Motor neuron (in vitro differentiated cells): ENCODE measurements at regions not wholly inside any gene's neighbourhood (a gene's known extent, or its start where the extent isn't known, plus 50 kb on each side); places are given as distances from the start of the nearest gene placed in this dataset.
A peak's percentile ranks its signal among the peaks of the same experiment; 100 is the strongest.

Experiments used
- ATAC-seq, 8 experiments: fragments of 200-7000 bp; cut with Tn5 transposase; replicated peaks in 6 of 8; 2 replicates each; pipeline ENCODE4 v1.8.0; 2021; ENCODE audit warnings: mild to moderate bottlenecking in 8 of 8, moderate library complexity in 8 of 8
- H3K27ac ChIP-seq, 2 donors: fragments of 250-450 bp; sonication (Bioruptor Pico); 2 replicates each; pipeline ENCODE4 v1.9.0; 2021; ENCODE audit warnings: antibody characterized with exemption in 2 of 2, mild to moderate bottlenecking in 2 of 2, moderate library complexity in 1 of 2
- H3K4me1 ChIP-seq, 2 donors: fragments of 250-450 bp; sonication (Bioruptor Pico); replicated peaks in 1 of 2; 2 replicates each; pipeline ENCODE4 v1.6.1; 2021; ENCODE audit warnings: antibody characterized with exemption in 2 of 2, mild to moderate bottlenecking in 2 of 2, moderate library complexity in 1 of 2
- H3K4me3 ChIP-seq, 5 donors: fragments of 250-450 bp; sonication (Bioruptor Pico); 2 replicates each; pipeline ENCODE4 v1.9.0; 2021; ENCODE audit warnings: antibody characterized with exemption in 5 of 5, mild to moderate bottlenecking in 5 of 5, moderate library complexity in 4 of 5
- WGBS, 10 experiments: fragments of 450-650 bp; shearing (Covaris generic); methylation state at CpG; one replicate each; pipeline ENCODE4 v1.0.0; 2022; 5-methylcytosine and 5-hydroxymethylcytosine counted together
- in situ Hi-C, 9 experiments: fragments of 400-800 bp; cut with MboI; loops; one replicate each; pipeline ENCODE4 v1.15.0; 2021; ENCODE audit warnings: low sequenced_read_pairs in 9 of 9, low pct_unique_long_range_greater_than_20kb in 2 of 9; ENCODE audit not compliant: unreplicated experiment in 9 of 9

DNA sequence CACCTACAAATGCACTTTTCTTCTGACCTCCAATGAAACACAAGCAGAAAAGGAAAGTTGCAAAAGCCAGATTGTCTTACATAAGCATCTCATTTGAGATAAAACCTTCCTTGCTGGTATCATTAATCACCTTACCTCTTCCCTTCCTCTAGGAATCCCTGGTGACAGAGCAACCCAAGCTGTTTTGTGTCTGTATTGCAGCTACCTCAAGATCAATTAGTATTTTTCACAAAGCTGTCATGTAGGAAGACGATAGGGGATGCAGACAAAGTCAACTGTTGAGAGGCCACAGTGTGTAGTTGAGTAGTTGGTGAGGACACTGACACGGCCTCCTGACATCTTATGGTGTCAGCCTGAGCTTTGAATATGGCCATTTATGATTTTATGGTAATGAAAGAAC lies 339.1 kb upstream of the SLC10A2 start:
- H3K4me3 ChIP-seq, result no peak overlapping the region
- in situ Hi-C loops, result no loop called here
- 0 to 80% (median 38%) methylated on average over 1 to 2 of the region's 2 CpGs; no CpG with 5 or more reads in 4 of the 10 experiments for WGBS, 10 experiments
- H3K27ac ChIP-seq, result no peak overlapping the region
- ATAC-seq, result peak in 4 of 8 experiments; percentile 41 to 66 (median 54)
- H3K4me1 ChIP-seq, result peaks cover 5 to 28% of the 10 kb centered on the region in 2 donors

DNA sequence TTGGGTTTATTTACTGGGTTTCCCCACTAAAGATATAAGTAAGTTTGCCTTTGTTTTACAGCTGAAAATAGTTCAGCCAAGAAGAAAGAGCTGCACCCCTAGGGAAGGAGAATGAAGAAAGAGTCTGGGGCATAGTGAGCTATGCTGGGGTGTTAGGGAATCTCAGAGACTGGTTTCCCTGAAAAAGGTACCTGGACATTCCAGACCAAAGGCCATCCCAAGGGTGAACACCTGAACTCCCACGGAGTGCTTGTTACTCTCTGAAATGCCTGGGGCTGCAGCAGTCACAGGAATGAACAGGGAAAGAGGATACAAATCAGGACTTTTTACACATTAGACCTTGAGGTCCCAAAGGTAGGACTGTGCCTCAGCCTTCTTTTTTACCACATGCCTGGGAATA lies 337.6 kb upstream of the SLC10A2 start:
- in situ Hi-C loops, result no loop called here
- H3K4me3 ChIP-seq, result no peak overlapping the region
- no peak overlapping the region for H3K27ac ChIP-seq
- 38 to 63% methylated on average over 1 of the region's 1 CpG; no CpG with 5 or more reads in 8 of the 10 experiments for WGBS, 10 experiments
- peaks cover 5 to 16% of the 10 kb centered on the region in 2 donors for H3K4me1 ChIP-seq
- ATAC-seq, result no peak

DNA sequence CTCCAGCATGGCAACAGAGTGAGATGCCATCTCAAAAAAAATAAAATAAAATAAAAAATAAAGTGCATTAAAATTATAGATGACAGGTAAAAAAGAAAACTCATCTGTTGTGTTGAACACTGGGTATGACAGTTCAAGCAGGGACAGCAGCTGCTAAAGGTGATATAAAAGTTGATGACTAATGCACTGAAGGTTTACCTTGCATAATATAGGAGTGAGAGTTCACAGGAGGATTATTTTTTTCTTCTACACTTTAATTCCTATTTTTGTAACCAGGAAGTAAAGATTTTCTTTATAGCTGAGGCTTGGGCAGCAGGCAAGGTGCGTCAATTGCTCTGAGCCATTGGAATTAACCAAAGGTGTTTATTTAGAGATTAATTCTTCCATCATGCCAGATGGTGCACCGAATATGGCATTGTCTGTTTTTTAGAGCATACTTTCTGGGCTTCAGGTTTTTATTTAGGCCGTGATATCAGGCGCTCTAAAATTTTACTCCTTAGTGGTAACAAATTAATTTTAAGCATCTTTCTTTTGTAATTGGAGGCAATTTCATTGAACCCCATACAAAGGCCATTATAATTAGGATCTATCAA lies 337.0 kb upstream of the SLC10A2 start:
- ATAC-seq, result no peak
- in situ Hi-C loops, result no loop called here
- no peak overlapping the region for H3K27ac ChIP-seq
- WGBS, 10 experiments, result 6 to 96% (median 85%) methylated on average over 2 to 4 of the region's 4 CpGs
- H3K4me3 ChIP-seq, result no peak overlapping the region
- peaks cover 5 to 16% of the 10 kb centered on the region in 2 donors for H3K4me1 ChIP-seq

DNA sequence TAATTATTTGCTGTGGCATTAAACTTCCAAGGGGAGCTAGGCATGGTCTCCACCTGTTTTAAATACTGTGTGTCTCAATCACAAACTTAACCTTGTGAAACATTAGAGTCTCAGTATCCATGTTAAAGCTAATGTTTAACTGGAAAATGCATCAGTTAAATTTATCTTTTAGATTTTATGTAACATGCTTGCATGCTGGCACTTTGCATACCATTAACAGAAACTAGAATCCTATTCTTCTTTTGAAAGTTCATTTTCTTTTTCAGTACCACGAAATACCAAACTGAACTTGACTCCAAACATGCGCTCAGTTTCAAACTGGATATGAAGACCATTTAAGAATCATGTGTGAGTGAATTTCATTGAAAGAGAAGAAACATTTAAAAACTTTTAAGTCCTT lies 328.9 kb upstream of the SLC10A2 start:
- in situ Hi-C loops, result no loop called here
- Histone ChIP-seq H3K4me3 (no peak overlapping the region), H3K27ac (no peak overlapping the region), H3K4me1 (peaks cover 0 to 4% of the 10 kb centered on the region in 2 donors)
- peak in 2 of 8 experiments; percentile 7 to 54 for ATAC-seq
- 0 to 93% (median 78%) methylated on average over 2 of the region's 2 CpGs; no CpG with 5 or more reads in 1 of the 10 experiments for WGBS, 10 experiments

DNA sequence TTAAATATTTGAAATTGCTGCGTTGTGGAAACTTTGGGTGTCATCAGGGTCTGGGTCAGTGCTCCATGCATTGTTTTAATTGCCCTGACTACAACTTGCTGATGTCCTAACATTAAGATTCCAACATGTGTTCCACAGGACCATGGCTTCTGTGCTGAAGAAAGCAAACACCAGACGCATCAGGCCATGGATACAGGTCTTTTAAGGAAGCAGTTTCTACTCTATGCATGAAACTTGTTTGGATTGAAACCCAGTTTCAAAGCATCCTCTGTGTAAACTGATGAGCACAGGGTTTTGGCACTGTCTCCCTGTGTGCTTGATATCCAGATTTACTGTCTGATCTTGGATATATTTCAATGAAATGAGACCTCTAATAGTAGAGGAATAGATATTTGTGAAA lies 328.4 kb upstream of the SLC10A2 start:
- Histone ChIP-seq H3K4me1 (peaks cover 0 to 4% of the 10 kb centered on the region in 2 donors), H3K27ac (no peak overlapping the region), H3K4me3 (no peak overlapping the region)
- WGBS, 10 experiments, result 0 to 100% (median 66%) methylated on average over 1 to 2 of the region's 2 CpGs; no CpG with 5 or more reads in 2 of the 10 experiments
- in situ Hi-C loops, result no loop called here
- peak in 2 of 8 experiments; percentile 63 to 89 for ATAC-seq

DNA sequence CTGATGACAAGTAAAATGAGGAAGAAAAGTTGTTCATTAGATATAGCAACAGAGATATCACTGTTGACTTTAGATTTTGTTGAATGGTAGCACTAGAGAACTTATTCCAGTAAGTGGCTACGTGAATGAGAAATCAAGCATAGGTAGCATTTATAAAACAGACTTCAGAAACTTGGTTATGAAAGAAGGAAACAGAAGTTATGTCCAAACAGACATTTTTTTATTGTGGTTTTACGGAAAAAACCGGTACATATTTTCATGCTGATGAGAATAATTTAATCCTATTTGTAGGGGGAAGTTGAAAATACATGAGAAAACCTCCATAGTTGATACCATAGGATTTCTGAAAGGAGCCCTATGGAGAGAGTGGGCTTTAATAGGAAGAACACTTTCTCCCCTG lies 325.7 kb upstream of the SLC10A2 start:
- WGBS, 10 experiments, result 3 to 95% (median 84%) methylated on average over 2 to 3 of the region's 3 CpGs
- peaks cover 0 to 4% of the 10 kb centered on the region in 2 donors for H3K4me1 ChIP-seq
- H3K27ac ChIP-seq, result no peak overlapping the region
- no peak for ATAC-seq
- no peak overlapping the region for H3K4me3 ChIP-seq
- in situ Hi-C loops, result no loop called here

DNA sequence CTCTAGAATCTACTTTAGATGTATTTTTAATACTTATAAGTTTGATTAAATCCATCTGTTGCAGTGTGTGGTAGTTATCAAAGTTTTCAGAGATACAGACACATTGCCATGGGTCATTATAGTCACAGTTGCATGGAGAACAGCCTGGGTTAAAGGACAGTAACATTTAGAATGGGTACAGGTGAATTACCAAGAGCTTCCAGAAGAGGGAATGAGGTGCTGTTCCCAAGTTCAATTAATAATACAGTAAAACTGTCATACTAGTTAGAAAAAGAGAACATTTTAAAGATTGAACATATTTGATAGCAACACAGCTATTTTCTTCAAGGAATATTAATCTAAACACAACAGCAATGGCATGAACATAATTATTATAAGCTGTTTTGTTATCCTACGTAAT lies 322.6 kb upstream of the SLC10A2 start:
- no peak for ATAC-seq
- no peak overlapping the region for H3K4me3 ChIP-seq
- in situ Hi-C loops, result no loop called here
- H3K27ac ChIP-seq, result no peak overlapping the region
- no peaks in the 10 kb centered on the region for H3K4me1 ChIP-seq
- 0 to 100% (median 92%) methylated on average over 1 of the region's 1 CpG; no CpG with 5 or more reads in 2 of the 10 experiments for WGBS, 10 experiments

DNA sequence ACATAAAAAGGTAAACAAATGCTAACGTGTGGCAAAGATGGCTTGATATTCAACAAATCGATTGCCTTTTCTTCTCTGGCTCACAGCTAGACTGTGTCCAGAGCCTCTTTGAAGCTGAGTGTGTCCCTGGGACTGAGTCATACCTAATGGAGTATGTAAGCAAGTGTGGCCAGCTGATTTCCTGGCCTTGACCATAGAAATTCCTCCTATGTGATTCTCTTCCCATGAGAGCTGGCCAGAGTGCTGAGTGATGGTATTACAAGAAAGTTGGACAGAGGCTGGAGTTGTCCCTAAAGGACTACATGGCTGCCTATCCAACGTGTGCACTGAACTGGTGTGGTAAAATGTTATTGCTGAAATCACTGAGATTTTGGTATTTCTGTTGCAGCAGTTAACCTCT lies 320.1 kb upstream of the SLC10A2 start:
- no peak overlapping the region for H3K4me3 ChIP-seq
- H3K27ac ChIP-seq, result no peak overlapping the region
- WGBS, 10 experiments, result 0 to 100% (median 48%) methylated on average over 1 to 3 of the region's 3 CpGs
- no peaks in the 10 kb centered on the region for H3K4me1 ChIP-seq
- in situ Hi-C loops, result no loop called here
- ATAC-seq, result peak in 4 of 8 experiments; percentile 46 to 83 (median 66)

DNA sequence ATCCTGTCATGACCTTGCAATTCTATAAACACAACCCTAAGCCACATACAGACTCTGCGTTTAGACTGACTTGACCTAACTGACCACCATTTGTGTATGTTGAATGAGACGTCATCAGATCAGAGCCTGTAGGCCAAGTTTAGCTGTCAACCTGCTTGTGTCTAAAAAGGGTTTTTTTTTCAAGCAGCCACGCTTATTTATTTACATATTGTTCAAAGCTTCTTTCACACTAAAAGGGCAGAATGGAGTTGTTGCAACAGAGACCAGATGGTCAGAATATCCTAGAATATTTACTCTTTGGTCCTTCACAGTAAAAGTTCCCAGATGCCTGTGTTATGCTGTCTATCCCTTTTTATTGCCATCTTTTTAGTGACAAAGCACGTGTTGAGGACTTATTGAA lies 307.7 kb upstream of the SLC10A2 start:
- Histone ChIP-seq H3K4me3 (no peak overlapping the region), H3K4me1 (peaks cover 0 to 2% of the 10 kb centered on the region in 2 donors), H3K27ac (no peak overlapping the region)
- peak in 2 of 8 experiments; percentile 31 to 36 for ATAC-seq
- in situ Hi-C loops, result no loop called here
- 8 to 75% (median 57%) methylated on average over 1 to 4 of the region's 4 CpGs; no CpG with 5 or more reads in 1 of the 10 experiments for WGBS, 10 experiments

DNA sequence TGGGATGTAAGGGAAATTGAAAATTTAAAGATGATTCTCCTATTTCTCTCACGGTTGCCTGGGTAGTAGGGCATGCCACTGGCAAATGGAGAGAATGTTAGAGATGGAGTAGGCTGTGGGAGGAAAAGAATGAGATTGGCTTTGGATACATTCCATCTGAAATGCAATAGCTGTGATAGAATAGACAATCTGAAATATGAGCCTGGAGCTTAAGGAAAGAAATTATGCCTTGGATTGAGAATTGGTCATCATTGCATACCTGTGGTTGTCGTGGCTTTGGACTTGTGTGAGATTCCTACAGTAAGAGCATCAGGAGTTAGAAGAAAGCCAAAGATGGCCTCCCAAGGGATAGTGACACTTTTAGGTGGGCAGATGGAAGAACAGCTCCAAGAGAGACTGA lies 305.1 kb upstream of the SLC10A2 start:
- in situ Hi-C loops, result no loop called here
- peak in 2 of 8 experiments; percentile 32 to 61 for ATAC-seq
- peaks cover 0 to 2% of the 10 kb centered on the region in 2 donors for H3K4me1 ChIP-seq
- no peak overlapping the region for H3K4me3 ChIP-seq
- H3K27ac ChIP-seq, result no peak overlapping the region
- 0 to 91% (median 50%) methylated on average over 1 to 2 of the region's 2 CpGs; no CpG with 5 or more reads in 1 of the 10 experiments for WGBS, 10 experiments

DNA sequence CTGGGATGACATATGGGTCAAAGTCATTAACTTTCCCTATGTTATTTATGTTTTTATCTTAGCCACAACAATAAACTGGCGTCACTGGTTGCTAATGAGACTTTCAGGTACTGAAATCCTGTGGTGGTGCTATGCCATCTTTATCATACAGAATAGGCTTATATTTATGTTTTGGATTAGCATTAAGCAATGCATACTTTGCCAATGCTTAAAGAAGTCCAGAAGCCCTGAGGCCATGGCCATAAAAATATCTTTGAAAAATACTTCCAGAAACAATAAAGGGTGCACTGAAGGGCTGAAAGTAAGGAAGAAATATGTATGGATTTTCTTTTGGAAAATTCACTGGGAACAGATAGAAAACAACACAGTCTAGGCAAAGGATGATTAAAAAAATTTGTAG lies 304.6 kb upstream of the SLC10A2 start:
- in situ Hi-C loops, result no loop called here
- Histone ChIP-seq H3K4me1 (peaks cover 0 to 2% of the 10 kb centered on the region in 2 donors), H3K4me3 (no peak overlapping the region), H3K27ac (no peak overlapping the region)
- 0 to 100% (median 80%) methylated on average over 1 of the region's 1 CpG; no CpG with 5 or more reads in 1 of the 10 experiments for WGBS, 10 experiments
- peak in 1 of 8 experiments; percentile 91 for ATAC-seq

DNA sequence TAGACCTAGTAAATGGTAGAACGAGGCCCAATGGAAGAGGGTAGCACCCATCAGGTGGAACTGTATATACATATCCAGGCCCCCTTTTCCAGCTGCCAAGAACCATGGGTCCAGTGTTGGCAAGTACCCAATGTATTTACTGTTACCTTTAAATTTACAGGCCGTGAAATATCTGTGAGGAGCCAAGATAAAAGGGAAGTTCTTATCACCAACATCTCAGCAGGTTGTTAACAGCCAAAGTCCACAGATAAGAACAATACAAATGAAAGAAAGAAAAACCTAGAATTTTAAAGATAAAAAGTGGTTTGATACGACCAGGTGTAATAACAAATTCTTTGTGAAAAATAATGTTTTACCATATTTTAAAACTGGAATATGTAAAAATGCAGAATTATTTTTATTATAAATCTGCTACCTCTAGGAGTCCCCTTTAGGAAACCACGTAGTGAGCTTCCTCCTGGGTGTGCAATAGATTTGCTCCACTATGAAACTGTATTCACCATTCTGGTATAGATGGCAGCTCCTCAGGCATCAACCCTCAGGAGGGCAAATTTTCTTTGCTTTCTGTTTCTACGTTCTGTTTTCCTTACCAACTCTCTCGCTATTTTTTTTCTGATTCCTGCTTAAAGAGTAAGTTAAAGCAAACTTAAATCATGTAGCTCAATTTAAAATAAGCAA lies 292.2 kb upstream of the SLC10A2 start:
- in situ Hi-C loops, result no loop called here
- no peak for ATAC-seq
- Histone ChIP-seq H3K4me3 (no peak overlapping the region), H3K4me1 (no peaks in the 10 kb centered on the region), H3K27ac (no peak overlapping the region)
- 17 to 91% (median 73%) methylated on average over 3 to 6 of the region's 6 CpGs for WGBS, 10 experiments

DNA sequence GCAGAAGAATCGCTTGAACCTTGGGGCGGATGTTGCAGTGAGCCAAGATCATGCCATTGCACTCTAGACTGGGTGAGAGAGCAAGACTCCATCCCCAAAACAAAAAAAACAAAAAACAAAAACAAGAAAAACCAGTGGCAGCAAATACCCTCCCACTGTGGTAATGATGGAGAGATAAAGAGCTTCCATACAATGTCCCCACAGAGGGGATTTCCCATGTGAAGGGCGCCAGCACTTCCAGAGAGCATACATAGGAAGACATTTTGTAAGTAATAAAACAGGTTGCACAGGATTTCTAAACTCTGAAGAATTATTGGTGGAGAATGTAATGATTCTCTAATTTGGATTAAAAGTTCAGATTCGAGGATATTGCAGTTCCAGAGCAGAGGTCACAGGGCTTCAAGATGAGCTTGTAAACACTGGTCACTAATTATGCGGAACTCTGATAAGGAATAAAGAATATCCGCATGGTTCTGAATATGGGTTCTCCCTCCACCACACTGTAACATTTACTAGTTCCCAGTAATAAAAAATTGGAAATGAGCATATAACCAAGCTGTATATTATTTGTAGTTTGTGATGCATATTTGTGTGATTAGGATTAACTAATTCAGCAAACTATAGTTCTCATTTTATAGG lies 290.1 kb upstream of the SLC10A2 start:
- 30 to 100% (median 96%) methylated on average over 2 to 6 of the region's 6 CpGs for WGBS, 10 experiments
- peaks cover 2 to 5% of the 10 kb centered on the region in 2 donors for H3K4me1 ChIP-seq
- ATAC-seq, result no peak
- in situ Hi-C loops, result no loop called here
- no peak overlapping the region for H3K27ac ChIP-seq
- no peak overlapping the region for H3K4me3 ChIP-seq
